Activated naive CD4-positive, alpha-beta T cell (primary cell): ENCODE measurements at regions not wholly inside any gene's neighbourhood (a gene's known extent, or its start where the extent isn't known, plus 50 kb on each side); places are given as distances from the start of the nearest gene placed in this dataset.
"Not testable (repeated sequence)": the region's sequence is repeated elsewhere in the genome, so short reads cannot be mapped to it uniquely, and the experiment has no call there.

Experiments used
- DNase-seq, 4 experiments: peaks; one replicate each; lab custom pipeline; 2025; lab: John Stamatoyannopoulos, UW

- not testable (repeated sequence) for DNase-seq
Observed at GRCh38 chr9:6103911-6104310, 88.5 kb upstream of the RANBP6 start.

GRCh38 chr9:6102336-6102987, 87.0 kb upstream of the RANBP6 start:
- not testable (repeated sequence) for DNase-seq

DNA sequence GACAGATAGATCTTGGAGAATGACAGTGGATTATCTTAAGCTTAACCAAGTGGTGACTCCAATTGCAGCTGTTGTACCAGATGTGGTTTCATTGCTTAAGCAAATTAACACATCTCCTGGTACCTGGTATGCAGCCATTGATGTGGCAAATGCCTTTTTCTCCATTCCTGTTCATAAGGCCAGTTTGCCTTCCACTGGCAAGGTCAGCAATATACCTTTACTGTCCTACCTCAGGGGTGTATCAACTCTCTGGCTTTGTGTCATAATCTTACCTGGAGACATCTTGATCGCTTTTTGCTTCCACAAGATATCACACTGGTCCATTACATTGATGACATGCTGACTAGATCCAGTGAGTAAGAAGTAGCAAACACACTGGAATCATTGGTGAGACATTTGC, 86.3 kb upstream of the RANBP6 start:
- DNase-seq: not testable (repeated sequence)

DNA sequence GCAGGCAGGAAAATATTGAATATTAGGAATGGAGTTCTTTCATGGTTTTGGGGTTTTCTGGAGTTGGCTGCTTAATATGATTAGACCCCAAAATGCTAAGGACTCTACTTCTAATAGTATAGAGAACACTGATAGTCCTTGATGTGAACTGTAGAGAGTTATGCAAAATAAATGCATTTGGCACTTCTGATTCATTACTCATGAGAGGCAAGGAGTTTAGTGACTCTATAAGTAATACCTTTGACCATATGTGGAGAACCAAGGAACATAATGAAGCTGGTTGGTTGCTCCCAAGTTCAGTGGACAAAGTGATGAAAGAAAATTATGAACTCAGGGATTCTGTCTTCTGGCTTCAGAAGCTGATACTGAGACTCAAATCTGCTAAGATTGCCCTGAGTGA, 83.9 kb upstream of the RANBP6 start:
- not testable (repeated sequence) for DNase-seq

DNA sequence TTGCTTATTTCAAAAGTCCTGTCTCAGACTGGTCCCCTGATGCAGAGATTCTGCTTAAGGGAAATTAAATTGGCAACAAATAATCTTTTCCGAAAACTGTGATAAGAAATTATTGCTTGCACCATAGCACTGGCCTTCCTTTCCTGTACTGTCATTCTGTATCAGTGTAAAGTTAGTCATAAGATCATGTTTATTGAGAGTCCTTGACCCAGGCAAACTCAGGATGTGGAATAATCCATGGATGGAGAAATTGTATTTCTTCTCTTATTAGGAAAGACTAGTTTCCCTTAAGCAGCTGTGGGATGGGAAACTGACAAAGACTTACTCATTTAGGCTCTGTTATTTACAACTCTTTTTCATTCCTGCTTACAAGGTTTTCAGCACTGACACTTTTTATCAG, 83.0 kb upstream of the RANBP6 start:
- DNase-seq: no peak

DNA sequence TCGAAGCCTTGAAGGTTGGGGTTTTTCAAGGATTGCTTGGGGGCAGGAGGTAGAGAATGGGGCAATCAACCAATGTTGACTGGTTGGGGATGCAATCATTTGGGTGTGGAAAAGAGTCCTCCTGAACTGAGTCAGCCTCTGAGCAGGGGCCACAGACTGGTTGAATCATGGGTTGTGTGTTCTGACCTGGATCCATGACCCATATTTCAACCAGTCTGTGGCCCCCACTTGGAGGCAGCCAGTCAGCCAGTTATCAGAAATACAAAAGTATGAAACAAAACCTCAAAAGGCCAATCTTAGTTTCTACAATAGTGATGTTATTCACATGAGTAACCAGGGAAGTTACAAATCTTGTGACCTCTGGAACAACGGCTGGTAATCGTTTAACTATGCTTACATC, 81.4 kb upstream of the RANBP6 start:
- no peak for DNase-seq

- no peak for DNase-seq
Observed at GRCh38 chr9:6090277-6091210, 75.1 kb upstream of the RANBP6 start.

- DNase-seq: no peak
Observed at GRCh38 chr9:6089300-6089699, 73.9 kb upstream of the RANBP6 start.

DNA sequence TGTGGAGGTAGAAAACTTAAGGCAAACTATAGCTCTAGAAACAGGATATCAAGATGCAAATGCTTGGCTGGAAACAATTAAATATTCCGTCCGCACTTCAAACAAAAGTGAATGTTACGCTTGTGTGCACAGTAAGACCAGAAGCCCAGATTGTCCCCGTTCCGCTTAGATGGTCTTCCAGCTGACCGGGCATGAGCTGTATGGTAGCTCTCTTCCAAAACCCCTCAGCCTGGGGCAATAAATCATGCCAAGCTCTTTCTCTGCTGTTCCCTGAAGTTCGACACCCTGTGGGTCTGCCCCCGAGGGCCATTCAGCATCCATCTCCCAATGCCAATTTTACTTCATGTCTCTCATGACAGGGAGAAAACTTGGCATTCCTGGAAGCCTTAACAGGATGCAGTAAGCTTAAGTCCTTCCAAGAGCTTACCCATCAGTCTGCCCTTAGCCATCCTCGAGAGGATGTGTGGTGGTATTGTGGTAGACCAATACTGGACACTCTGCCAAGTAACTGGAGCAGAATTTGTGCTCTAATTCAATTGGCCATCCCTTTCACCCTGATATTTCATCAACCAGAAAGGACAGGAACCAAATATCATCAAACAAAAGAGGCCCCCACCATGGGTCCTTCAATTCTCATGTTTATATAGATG, 70.7 kb upstream of the RANBP6 start:
- DNase-seq: no peak

GRCh38 chr9:6080154-6080716, 64.8 kb upstream of the RANBP6 start:
- peak in 3 of 4 experiments; percentile 19 to 47 (median 21) for DNase-seq

DNA sequence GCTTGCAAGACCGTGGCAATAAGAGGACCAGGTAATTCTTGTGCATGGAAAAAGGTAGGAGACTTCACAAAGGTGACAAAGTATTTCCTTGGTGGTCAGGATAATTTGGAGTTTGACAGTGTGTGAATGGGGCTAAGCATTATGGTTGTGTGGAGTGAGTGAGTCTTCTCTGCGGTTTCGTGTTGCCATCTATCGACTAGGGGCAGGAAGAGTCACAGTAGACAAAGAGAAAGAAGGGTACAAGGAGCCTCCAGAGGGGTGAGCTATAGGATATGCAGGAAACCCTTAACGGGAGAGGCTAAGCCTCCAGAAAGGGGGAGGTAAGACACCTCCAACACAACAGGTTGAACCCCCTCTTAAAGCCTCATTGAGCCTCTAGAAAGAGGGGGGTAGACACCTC, 64.0 kb upstream of the RANBP6 start:
- no peak for DNase-seq

DNA sequence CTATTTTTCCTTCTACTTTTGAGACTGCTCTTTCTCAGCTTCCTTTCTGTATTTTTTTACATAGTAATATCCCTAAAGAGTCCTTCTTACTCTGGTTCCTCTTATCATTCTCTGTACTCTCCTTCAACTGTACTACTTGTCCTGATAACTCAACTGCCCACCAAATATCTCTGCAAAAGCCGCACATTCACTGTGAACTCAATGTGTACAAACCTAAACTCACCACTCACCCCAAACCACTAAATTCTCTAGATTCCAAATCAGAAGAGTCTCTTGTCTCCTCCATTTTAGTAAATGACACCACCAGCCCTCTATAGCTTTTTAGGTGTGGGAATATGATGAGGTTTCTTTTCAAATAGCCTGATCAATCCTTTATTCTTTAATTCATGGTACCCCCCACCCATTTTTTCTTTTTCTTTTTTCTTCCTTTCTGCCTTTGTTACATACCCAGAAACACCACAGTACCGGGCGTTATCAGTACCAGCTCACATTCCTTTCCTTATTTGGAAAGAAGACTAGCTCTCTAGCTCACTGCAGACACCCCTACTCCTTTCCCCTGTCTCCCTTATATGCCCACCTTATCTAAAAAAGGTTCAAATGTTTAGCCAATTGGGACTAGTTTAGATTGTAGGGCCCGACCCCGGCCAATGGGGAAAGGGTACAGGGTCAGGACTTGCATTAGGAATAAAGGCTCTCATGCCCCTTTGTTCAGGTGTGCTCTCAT, 63.1 kb upstream of the RANBP6 start:
- no peak for DNase-seq

DNA sequence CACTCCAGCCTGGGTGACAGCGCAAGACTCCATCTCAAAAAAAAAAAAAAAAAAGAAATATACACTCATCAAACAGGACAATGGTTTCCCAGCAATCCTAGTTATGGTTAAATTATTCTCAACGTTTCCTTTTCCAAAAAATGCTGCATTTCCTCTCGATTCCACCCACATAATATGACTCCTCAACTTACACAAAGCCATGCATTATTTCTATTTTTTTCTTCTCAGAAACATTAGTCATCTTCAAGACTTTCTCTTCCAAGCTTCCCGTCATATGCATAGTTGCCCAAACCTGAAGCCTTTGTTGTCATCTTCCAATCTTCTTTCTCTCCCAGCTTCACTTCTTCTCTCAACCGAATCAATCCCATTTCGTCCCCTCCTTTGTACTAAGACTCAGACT, 61.4 kb upstream of the RANBP6 start:
- DNase-seq: no peak

- no peak for DNase-seq
Observed at GRCh38 chr9:6073731-6074130, 58.3 kb upstream of the RANBP6 start.

GRCh38 chr9:6072865-6073264, 57.4 kb upstream of the RANBP6 start:
- no peak for DNase-seq

DNA sequence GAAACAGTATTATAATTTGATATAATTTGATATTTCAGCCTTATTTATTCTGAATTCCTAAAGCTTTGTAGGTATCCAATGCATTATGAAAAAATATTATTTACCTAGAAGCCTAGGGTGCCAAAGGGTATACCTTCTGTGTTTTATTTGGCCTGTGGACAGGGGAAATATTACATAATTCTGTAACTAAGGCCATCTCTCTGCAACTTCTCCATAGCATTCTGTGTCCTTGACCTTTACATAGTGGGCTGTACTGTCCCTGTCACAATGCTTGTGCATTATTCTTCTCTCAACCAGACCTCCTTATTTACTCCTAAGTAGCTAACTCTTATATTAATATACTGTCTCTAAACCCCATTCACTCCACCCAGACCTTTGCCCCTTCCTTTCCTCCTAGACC, 57.0 kb upstream of the RANBP6 start:
- DNase-seq: no peak

- DNase-seq: no peak
Observed at GRCh38 chr9:6068983-6069382, 53.6 kb upstream of the RANBP6 start.

- no peak for DNase-seq
Observed at GRCh38 chr9:6067426-6067825, 52.0 kb upstream of the RANBP6 start.
